ENCODE measurements at regions not wholly inside any gene's neighbourhood (a gene's known extent, or its start where the extent isn't known, plus 50 kb on each side); places are given as distances from the start of the nearest gene placed in this dataset.
"Not testable (repeated sequence)": the region's sequence is repeated elsewhere in the genome, so short reads cannot be mapped to it uniquely, and the experiment has no call there.

DNA sequence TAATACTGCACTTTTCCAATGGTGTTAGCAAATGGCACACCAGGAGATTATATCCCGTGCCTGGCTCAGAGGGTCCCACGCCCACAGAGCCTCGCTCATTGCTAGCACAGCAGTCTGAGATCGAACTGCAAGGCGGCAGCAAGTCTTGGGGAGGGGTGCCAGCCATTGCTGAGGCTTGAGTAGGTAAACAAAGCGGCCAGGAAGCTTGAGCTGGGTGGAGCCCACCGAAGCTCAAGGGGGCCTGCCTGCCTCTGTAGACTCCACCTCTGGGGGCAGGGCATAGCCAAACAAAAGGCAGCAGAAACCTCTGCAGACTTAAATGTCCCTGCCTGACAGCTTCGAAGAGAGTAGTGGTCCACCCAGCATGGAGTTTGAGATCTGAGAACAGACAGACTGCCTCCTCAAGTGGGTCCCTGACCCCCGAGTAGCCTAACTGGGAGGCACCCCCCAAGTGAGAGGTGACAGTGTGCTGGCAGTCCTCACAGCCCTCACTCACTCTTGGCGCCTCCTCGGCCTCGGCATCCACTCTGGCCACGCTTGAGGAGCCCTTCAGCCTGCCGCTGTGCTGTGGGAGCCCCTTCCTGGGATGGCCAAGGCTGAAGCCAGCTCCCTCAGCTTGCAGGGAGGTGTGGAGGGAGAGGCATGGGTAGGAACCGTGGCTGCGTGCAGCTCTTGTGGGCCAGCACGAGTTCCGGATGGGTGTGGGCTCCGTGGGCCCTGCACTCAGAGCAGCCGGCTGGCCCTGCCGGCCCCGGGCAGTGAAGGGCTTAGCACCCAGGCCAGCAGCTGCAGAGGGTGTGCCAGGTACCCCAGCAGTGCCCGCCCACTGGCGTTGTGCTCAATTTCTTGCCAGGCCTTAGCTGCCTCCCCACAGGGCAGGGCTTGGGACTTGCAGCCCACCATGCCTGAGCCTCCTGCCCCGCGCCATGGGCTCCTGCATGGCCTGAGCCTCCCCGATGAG, 188.0 kb downstream of the MMUT start:
- not testable (repeated sequence) for DNase-seq

- DNase-seq = no peak
Measured at GRCh38 chr6:49269190-49269589, 193.9 kb downstream of the MMUT start.

DNA sequence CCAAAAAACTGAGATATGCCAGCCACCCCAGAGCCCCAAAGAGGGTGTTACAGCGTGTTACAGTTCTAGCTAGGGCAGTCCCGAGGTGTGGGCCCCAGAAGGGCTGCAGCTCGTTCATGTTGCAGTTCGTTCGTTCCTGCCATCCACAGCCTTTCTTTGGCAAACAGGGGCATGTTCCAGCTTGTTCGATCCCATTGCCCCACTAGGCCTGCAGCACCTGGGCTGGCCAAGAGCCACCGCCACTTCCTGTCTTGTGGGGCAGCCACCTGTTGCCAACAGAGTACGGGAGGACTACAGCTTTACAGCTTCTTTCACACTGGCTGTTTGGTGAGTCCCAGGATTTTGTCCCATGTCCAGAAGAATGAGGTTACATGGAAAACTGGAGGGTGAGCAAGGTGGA, 198.1 kb downstream of the MMUT start:
- no peak for DNase-seq

GRCh38 chr6:49264496-49264895, 198.6 kb downstream of the MMUT start:
- DNase-seq = no peak

- DNase-seq = no peak
Measured at GRCh38 chr6:49257549-49257948, 205.5 kb downstream of the MMUT start.

GRCh38 chr6:49255335-49255734, 207.7 kb downstream of the MMUT start:
- DNase-seq = no peak

- no peak for DNase-seq
Measured at GRCh38 chr6:49252901-49253300, 210.2 kb downstream of the MMUT start.

DNA sequence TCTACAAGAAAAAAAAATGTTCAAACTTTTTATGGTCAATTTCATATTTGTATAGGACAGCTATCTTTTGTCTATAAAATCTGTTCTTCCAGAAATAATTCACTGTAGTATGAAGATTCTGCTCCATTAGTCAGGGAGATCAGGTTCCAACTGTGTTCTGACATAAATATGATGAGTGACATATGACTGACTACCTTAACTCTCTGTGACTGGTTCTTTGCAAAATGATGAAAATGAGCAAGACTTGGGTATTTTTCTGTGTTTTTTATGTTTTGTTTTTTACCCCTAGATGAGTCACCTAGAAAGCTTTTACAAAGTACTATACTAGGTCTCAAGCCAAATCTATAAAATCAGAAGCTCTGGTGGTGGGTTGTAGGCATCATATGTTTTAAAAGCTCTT, 229.6 kb downstream of the MMUT start:
- no peak for DNase-seq

- no peak for DNase-seq
Measured at GRCh38 chr6:49225471-49225870, 237.6 kb downstream of the MMUT start.

DNA sequence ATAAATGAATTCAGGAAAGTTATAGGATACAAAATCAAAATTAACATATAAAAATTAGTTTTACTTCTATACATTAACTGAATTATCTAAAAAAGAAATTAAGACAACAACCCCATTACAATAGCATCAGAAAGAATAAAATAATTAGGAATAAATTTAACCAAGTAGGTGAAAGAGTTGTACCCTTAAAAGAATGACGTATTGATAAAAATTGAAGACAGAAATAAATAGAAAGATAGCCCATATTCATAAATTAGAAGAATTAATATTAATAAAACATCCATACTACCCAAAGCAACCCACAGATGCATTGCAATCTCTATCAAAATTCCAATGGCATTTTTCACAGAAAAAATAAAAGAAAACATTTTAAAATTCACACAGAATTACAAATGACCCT, 242.8 kb downstream of the MMUT start:
- DNase-seq = no peak

GRCh38 chr6:49205526-49205925, 257.5 kb downstream of the MMUT start:
- peak; percentile 2 for DNase-seq

- no peak for DNase-seq
Measured at GRCh38 chr6:49202924-49203536, 260.0 kb downstream of the MMUT start.

DNA sequence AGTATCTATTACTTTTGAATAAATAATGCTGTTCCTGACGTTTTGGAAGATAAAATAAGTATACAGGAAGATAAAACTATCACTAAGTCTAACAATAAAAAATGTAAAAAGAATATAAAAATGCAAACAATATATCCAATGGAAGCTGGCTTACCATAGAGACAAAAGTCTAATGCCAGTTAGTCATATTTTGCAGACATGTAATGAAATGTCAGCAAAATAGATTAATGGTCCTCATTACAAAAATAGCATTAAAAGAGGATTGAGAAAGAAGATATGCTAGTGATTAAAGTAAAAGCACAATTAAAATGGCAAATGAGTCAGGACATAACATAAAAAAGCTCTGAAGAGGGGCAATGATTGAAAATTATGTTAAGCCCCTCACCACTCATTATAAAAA, 265.0 kb downstream of the MMUT start:
- DNase-seq = no peak

DNA sequence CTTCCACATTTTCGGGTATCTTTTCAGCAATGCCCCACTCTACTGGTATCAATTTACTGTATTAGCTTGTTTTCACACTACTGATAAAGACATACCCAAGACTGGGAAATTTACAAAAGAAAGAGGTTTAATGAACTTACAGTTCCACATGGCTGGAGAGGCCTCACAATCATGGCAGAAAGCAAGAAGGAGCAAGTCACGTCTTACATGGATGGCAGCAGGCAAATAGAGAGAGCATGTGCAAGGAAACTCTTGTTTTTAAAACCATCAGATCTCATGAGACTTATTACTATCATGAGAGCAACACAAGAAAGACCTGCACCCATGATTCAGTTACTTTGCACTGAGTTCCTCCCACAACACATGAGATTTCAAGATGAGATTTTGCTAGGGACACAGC, 300.7 kb downstream of the MMUT start:
- DNase-seq = not testable (repeated sequence)

- no peak for DNase-seq
Measured at GRCh38 chr6:49155316-49155715, 307.7 kb downstream of the MMUT start.

GRCh38 chr6:49151957-49152356, 311.1 kb downstream of the MMUT start:
- no peak for DNase-seq

- no peak for DNase-seq
Measured at GRCh38 chr6:49151461-49151860, 311.6 kb downstream of the MMUT start.

DNA sequence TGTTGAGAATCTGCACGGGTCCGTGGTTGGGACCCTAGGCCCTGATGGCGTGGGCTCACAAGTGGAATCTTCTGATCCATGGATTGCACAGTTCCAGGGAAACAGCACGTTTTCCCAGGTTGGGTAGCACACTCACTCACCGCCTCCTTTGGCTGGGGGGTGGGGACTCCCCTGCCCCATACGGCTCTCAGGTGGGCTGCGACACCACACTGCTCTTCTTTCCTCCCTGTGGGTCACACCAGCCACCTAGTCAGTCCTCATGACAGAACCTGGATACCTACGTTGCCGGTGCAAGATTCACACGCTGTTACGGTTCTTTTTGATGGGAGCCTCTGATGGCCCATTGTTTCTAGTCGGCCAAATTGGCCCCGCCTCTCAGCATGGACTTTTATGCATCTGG, 312.0 kb downstream of the MMUT start:
- no peak for DNase-seq

DNA sequence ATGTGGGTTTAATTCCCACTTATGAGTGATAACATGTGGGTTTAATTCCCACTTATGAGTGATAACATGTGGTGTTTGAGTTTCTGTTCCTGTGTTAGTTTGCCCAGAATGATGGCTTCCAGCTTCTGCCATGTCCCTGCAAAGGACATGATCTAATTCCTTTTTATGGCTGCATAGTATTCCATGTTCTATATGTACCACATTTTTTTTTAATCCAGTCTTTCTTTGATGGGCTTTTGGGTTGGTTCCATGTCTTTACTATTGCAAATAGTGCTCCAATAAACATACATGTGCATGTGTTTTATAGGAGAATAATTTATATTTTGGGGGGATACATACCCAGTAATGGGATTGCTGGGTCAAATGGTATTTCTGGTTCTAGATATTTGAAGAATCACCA, 317.8 kb downstream of the MMUT start:
- no peak for DNase-seq

- DNase-seq = no peak
Measured at GRCh38 chr6:49142421-49143151, 320.5 kb downstream of the MMUT start.

- DNase-seq = no peak
Measured at GRCh38 chr6:49121970-49122369, 341.1 kb downstream of the MMUT start.

- no peak for DNase-seq
Measured at GRCh38 chr6:49118478-49118877, 344.6 kb downstream of the MMUT start.

GRCh38 chr6:49110916-49111315, 352.1 kb downstream of the MMUT start:
- DNase-seq = no peak

DNA sequence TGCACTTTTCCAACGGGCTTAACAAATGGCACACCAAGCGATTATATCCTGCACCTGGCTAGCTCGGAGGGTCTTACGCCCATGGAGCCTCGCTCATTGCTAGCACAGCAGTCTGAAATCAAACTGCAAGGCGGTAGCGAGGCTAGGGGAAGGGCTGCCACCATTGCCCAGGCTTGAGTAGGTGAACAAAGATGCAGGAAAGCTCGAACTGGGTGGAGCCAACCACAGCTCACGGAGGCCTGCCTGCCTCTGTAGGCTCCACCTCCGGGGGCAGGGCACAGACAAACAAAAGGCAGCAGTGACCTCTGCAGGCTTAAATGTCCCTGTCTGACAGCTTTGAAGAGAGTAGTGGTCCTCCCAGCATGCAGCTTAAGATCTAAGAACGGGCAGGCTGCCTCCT, 365.4 kb downstream of the MMUT start:
- DNase-seq = not testable (repeated sequence)
